ENCODE measurements at regions not wholly inside any gene's neighbourhood (a gene's known extent, or its start where the extent isn't known, plus 50 kb on each side); places are given as distances from the start of the nearest gene placed in this dataset.
"Not testable (repeated sequence)": the region's sequence is repeated elsewhere in the genome, so short reads cannot be mapped to it uniquely, and the experiment has no call there.

DNA sequence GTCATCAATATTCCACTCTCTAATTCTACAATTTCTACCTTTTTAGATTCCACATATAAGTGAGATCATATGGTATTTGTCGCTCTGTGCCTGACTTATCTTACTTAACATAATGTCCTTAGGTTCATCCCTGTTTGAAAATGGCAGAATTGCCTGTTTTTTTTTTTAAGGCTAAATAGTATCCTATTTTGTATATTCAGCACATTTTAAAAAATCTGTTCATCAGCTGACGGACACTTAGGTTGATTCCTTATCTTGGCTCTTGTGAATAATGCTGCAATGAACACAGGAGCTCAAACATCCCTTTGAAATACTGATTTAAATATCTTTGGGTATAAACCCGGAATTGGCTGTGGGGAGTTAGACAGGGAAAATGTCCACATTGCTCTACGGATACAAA is 326.7 kb upstream of the THBS1 start:
- Histone ChIP-seq H3K4me1 (peaks cover 0 to 17% (median 0%) of the 10 kb centered on the region in 9 donors), H3K4me3 (no peak overlapping the region), H3K27me3 (no peaks in the 10 kb centered on the region), H3K27ac (no peak overlapping the region), H3K36me3 (no peaks in the 10 kb centered on the region), H3K9me3 (peaks cover 0 to 4% (median 0%) of the 10 kb centered on the region in 11 donors)
- 96% methylated on average over 4 of the region's 4 CpGs for WGBS, 2 donors
- DNase-seq, result no peak
- TF ChIP-seq CTCF (IDR thresholded peaks at IDR 0.05), result no peak
- ATAC-seq, result no peak
- intact Hi-C loops (cut with DNase I), result no loop called here

DNA sequence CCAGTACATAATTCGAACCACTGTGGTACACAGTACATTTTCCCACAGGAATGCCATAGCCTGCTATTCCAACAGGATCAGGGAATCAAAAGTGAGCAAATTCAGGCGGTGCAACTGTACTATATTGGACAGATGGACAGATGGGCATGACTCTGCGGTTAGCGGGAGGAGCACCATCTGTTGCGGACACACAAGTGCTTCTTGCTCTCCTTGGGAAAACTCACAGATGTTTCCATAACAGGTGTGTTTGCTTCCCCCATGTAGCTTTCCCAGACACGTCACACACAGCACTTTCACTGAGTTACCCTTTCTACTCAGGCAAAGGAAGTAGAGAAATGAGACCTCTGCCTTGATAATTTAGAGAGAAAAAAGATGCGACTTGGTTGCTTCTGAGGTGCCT is 325.1 kb upstream of the THBS1 start:
- H3K27me3 ChIP-seq, result no peaks in the 10 kb centered on the region
- H3K27ac ChIP-seq, result no peak overlapping the region
- H3K36me3 ChIP-seq, result no peaks in the 10 kb centered on the region
- no peak for DNase-seq
- peaks cover 0 to 4% (median 0%) of the 10 kb centered on the region in 11 donors for H3K9me3 ChIP-seq
- H3K4me3 ChIP-seq, result no peak overlapping the region
- ATAC-seq, result no peak
- H3K4me1 ChIP-seq, result peaks cover 0 to 12% (median 0%) of the 10 kb centered on the region in 9 donors
- 95% methylated on average over 7 of the region's 7 CpGs for WGBS, 2 donors
- no peak for TF ChIP-seq CTCF (IDR thresholded peaks at IDR 0.05)
- intact Hi-C loops (cut with DNase I), result no loop called here

DNA sequence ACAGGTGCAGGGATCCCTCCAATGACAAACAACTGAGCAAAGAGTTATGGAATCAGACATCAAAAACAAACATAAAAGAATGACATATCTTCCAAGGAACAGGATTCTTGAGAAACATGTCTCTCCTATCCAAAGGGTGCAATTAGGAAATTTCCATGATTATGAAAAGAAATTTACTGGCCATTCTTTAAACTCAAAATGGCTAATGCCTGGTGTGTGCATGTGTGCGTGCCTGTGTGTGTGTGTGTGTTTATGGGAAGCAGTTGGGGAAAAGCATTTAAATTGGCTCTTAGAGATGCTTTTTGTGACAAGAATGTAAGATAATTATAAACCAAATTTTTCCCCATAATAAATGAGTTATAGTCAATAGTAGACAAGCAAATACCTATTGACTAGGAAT is 320.5 kb upstream of the THBS1 start:
- Histone ChIP-seq H3K36me3 (no peaks in the 10 kb centered on the region), H3K9me3 (peaks cover 0 to 6% (median 0%) of the 10 kb centered on the region in 11 donors), H3K27me3 (no peaks in the 10 kb centered on the region), H3K27ac (no peak overlapping the region), H3K4me1 (peaks cover 0 to 7% (median 0%) of the 10 kb centered on the region in 9 donors), H3K4me3 (no peak overlapping the region)
- DNase-seq (no peak), ATAC-seq (no peak)
- intact Hi-C loops (cut with DNase I), result no loop called here
- 98% methylated on average over 1 of the region's 1 CpG for WGBS, 2 donors
- no peak for TF ChIP-seq CTCF (IDR thresholded peaks at IDR 0.05)

DNA sequence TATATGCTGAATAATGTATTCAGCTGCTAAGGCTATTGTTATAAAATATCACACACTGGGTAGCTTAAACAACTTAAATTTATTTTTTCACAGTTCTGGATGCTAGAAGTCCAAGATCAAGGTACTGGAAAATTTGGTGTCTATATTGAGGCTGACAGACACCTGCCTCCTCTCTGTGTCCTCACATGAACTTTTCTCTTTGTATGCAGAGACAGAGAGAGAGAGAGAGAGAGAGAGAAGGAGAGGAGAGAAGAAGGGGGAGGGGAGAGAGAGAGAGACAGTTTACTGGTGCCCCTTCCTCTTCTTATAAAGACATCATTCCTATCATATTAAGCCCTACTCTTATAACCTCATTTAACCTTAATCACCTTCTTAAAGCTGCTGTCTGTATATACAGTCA is 320.1 kb upstream of the THBS1 start:
- DNase-seq (no peak), ATAC-seq (no peak)
- peaks cover 0 to 7% (median 0%) of the 10 kb centered on the region in 9 donors for H3K4me1 ChIP-seq
- no peak overlapping the region for H3K27ac ChIP-seq
- H3K4me3 ChIP-seq, result no peak overlapping the region
- H3K27me3 ChIP-seq, result no peaks in the 10 kb centered on the region
- no peaks in the 10 kb centered on the region for H3K36me3 ChIP-seq
- peaks cover 0 to 6% (median 0%) of the 10 kb centered on the region in 11 donors for H3K9me3 ChIP-seq
- intact Hi-C loops (cut with DNase I), result no loop called here
- no peak for TF ChIP-seq CTCF (IDR thresholded peaks at IDR 0.05)

- H3K4me1 ChIP-seq; intact Hi-C loops (cut with DNase I); H3K36me3 ChIP-seq; H3K27ac ChIP-seq; H3K9me3 ChIP-seq; DNase-seq; H3K4me3 ChIP-seq; ATAC-seq; H3K27me3 ChIP-seq: not testable (repeated sequence)
- WGBS, 2 donors, result 69 to 79% methylated on average over 4 of the region's 4 CpGs
These were observed 319.3 kb upstream of the THBS1 start for GRCh38 chr15:39261397-39262183.

DNA sequence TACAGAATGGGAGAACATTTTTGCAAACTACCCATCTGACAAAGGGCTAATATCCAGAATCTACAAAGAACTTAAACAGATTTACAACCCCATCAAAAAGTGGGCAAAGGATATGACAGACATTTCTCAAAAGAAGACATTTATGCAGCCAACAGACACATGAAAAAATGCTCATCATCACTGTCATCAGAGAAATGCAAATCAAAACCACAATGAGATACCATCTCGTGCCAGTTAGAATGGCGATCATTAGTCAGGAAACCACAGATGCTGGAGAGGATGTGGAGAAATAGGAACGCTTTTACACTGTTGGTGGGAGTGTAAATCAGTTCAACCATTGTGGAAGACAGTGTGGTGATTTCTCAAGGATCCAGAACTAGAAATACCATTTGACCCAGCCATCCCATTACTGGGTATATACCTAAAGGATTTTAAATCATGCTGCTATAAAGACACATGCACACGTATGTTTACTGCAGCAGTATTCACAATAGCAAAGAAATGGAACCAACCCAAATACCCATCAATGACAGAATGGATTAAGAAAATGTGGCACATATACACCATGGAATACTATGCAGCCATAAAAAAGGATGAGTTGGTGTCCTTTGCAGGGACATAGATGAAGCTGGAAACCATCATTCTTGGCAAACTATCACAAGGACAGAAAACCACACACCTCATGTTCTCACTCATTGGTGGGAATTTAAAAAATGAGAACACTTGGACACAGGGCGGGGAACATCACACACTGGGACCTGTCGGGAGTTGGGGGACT is 317.7 kb upstream of the THBS1 start:
- intact Hi-C loops (cut with DNase I); DNase-seq; H3K9me3 ChIP-seq; H3K36me3 ChIP-seq; H3K27ac ChIP-seq; H3K4me3 ChIP-seq; H3K4me1 ChIP-seq; ATAC-seq; H3K27me3 ChIP-seq: not testable (repeated sequence)
- 87 to 92% methylated on average over 6 of the region's 6 CpGs for WGBS, 2 donors

Measured in heart right ventricle (tissue), 16 donors.